GM08714 (cell line): ENCODE measurements at regions not wholly inside any gene's neighbourhood (a gene's known extent, or its start where the extent isn't known, plus 50 kb on each side); places are given as distances from the start of the nearest gene placed in this dataset.
"Not testable (repeated sequence)": the region's sequence is repeated elsewhere in the genome, so short reads cannot be mapped to it uniquely, and the experiment has no call there.

ENCODE experiments used
- H3K4me3 ChIP-seq: fragments of 200-500 bp; sonication (Bioruptor generic); 2 replicates; pipeline ENCODE4 v1.5.1; 2014; ENCODE audit warnings: mild to moderate bottlenecking, low read length, inconsistent platforms
- ZNF274 ChIP-seq: IDR thresholded peaks from 2 replicates; pipeline ENCODE4 v1.6.1; 2012; ENCODE audit warnings: mild to moderate bottlenecking, low read depth, low read length

DNA sequence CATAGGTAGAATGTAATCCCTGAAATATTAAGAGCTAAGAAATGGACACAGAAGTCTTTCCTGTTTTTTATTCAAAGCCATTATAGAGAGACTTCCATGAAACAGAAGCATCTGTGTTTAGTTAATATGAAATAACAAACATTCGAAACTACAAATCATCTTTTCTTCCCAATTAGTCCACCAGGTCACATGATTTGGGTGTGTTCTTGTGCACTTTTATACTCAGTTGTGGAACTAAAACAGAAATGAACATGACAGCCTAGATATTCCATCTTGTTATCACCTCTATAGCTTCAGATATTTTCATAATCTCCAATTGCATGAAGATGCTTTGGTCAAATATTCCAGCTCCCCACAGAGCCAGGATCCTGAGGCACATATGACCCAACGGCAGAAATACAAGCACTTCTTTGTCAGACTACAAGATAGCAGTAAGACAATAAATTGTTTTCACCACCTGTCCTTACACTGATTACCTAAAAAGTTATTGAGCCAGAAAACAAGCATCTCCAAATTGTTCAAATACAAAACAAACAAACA, 116.8 kb upstream of the BEND6 start:
- no peak for TF ChIP-seq ZNF274
- H3K4me3 ChIP-seq = no peak overlapping the region

GRCh38 chr6:56837322-56837894, 117.5 kb upstream of the BEND6 start:
- H3K4me3 ChIP-seq = no peak overlapping the region
- no peak for TF ChIP-seq ZNF274

GRCh38 chr6:56835612-56836011, 119.3 kb upstream of the BEND6 start:
- no peak for TF ChIP-seq ZNF274
- H3K4me3 ChIP-seq = no peak overlapping the region

- no peak overlapping the region for H3K4me3 ChIP-seq
- TF ChIP-seq ZNF274 = no peak
Observed at GRCh38 chr6:56833873-56834272, 121.0 kb upstream of the BEND6 start.

DNA sequence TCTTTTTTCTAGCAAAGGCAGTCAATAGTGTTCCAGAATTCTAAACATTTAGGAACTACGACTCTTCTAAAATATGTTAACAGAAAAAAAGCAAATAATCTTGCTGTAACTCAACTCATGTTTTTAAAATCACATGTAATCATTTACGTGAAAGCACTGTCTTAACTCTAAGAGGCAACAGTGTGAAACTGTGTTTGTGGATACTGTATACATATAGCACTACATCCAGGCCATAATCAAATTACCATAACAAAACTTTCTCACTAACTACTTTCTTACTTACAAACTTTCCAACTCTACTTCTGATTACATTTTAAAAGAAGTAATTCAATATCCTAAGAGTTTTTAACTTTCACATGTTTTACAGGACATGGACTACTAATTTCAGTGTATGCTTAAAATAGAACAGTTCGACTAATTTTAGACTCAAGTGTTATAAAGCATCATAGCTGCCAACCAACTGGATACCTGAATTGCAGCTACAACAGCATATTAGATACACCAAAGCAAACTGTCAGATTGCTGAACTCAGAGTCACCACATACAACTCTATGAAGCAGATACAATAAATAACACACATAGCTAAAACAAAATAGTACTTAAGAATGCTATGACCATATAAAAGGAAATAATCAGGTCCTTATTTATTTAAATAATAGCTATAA, 121.6 kb upstream of the BEND6 start:
- no peak overlapping the region for H3K4me3 ChIP-seq
- TF ChIP-seq ZNF274 = no peak

DNA sequence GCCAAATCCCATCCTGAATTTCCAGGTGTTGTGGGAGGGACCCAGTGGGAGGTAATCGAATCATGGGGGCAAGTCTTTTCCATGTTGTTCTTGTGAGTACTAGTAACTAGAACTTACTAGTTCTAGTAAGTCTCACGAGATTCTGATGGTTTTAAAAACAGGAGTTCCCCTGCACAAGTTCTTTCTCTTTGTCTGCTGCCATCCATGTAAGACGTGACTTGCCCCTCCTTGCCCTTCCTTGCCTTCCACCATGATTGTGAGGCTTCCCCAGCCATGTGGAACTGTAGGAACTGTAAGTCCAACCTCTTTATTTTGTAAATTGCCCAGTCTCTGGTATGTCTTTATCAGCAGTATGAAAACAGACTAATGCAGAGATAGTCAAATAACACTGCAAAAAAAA, 122.7 kb upstream of the BEND6 start:
- TF ChIP-seq ZNF274 = no peak
- no peak overlapping the region for H3K4me3 ChIP-seq

- no peak for TF ChIP-seq ZNF274
- H3K4me3 ChIP-seq = no peak overlapping the region
Observed at GRCh38 chr6:56831334-56831733, 123.6 kb upstream of the BEND6 start.

DNA sequence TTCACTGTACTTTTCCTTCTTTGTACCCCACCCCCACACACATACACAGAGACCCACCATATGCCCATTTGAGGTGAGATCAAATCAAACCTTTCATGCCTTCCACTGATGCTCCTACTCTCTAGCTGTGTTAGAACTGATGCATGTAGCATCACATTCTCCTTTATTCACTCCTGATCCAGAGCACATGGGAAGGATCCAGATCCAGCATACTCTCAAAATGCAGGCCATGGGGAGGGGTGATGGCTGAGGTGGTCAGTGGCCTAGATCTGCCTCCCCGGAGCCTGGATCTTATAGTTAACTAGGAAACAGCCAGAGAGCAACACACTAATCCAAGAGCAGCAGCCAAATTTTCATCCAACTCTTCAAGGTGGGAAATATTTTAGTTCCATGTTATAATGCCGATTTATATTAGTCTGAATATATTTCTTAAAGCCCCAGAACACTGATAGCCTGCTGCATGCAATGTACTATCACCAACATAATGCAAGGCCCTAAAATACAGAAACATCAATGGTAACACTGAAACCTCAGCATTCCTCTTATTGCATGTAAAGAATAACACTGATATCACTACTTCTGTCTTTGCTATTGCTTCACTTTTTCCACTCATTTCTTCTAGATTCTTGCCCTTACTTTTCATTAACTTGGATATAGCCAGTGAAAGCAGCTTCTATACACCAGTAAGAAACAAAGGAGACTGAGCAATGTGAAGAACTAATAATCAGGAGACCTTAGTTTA, 126.8 kb upstream of the BEND6 start:
- no peak for TF ChIP-seq ZNF274
- no peak overlapping the region for H3K4me3 ChIP-seq

DNA sequence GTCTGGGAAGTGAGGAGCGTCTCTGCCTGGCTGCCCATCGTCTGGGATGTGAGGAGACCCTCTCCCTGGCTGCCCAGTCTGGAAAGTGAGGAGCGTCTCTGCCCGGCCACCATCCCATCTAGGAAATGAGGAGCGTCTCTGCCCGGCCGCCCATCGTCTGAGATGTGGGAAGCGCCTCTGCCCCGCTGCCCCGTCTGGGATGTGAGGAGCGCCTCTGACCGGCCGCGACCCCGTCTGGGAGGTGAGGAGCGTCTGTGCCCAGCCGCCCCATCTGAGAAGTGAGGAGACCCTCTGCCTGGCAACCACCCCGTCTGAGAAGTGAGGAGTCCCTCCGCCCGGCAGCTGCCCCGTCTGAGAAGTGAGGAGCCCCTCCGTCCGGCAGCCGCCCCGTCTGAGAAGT, 130.5 kb upstream of the BEND6 start:
- not testable (repeated sequence) for H3K4me3 ChIP-seq

DNA sequence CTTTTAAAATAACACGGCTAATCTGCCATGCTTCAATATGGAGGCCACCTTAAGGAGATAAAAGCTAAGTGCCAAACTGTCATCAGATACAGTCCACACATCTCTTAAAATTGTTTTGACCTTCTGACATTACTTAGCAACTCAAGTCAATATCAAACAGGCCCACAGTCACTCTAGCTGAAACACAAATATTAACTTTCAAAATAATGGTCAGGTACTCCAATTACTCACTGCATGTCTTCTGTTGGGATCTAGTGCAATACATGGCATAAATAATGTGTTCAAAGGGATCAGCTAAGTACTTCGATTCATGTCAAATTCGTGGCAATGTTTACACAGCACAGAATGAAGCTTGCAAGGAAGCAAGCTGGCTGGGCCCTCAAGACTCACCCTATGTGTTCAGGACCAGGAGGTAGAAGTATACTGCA, 133.9 kb upstream of the BEND6 start:
- no peak for TF ChIP-seq ZNF274
- H3K4me3 ChIP-seq = no peak overlapping the region

- no peak overlapping the region for H3K4me3 ChIP-seq
- no peak for TF ChIP-seq ZNF274
Observed at GRCh38 chr6:56820060-56820459, 134.8 kb upstream of the BEND6 start.

- H3K4me3 ChIP-seq = no peak overlapping the region
Observed at GRCh38 chr6:56819604-56820003, 135.3 kb upstream of the BEND6 start.

DNA sequence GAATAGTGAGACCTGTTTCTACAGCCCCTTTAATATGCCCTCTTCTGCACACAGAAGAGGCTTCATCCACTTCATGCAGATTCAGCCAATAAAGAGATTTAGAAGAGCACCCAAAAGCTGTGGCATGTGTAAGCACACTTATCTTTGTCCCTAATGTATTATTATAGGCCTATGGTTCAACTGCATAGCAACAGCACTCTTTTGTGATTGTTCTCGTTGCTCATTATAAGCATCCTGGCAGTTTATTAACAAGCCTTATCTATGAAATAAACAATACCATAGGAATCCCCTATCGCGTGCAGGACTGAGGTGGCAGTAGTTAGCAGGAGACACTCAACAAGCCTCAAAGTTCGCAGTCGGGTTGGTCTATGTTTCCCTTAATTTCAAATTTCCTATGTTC, 138.5 kb upstream of the BEND6 start:
- H3K4me3 ChIP-seq = no peak overlapping the region
- TF ChIP-seq ZNF274 = no peak

More at GRCh38 chr6:56819604-56820003, 135.3 kb upstream of the BEND6 start:
- TF ChIP-seq ZNF274 = no peak

GRCh38 chr6:56815436-56815835, 139.5 kb upstream of the BEND6 start:
- no peak for TF ChIP-seq ZNF274
- H3K4me3 ChIP-seq = no peak overlapping the region

DNA sequence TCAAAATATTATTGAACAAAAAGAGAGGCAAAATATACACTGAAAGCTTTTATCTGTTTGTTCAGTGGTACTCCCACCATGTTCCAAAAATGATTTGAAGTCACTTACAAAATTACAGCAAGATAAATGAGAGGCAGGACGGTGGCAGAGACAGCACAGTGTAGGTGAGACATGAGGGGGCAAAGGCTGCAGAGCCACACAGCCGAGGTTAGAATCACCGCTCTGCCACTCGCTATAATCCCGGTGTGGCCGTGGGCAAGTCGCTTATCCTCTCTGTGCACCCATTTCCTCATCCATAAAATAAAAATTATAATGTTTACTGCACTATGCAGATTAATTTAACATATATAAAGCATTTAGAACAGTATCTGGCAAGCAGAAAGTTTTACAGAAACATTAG, 140.1 kb upstream of the BEND6 start:
- no peak for TF ChIP-seq ZNF274

More for the DNA sequence above, 140.1 kb upstream of the BEND6 start:
- H3K4me3 ChIP-seq = no peak overlapping the region
